ENCODE measurements at regions not wholly inside any gene's neighbourhood (a gene's known extent, or its start where the extent isn't known, plus 50 kb on each side); places are given as distances from the start of the nearest gene placed in this dataset.

DNA sequence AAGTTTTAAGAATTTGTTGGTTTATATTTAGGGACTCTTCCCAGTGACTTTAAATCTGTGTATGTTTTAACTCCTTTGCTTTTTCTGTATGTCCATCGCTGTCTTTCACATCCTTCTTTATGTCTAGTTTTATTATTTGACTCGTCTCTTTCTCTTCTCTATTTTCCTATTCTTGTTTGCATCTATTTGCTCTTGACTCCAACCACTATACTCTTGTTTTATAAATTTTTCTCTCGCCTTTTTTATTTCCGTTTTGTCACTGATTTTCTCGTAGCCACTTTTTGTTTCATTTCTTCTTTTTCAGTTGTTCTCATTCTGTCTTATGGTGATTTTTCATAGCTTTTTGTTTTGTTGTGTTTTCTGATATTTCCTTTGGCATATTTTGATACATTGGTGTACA lies 170.5 kb upstream of the NETO1 start:
- no peak overlapping the region for H3K27ac ChIP-seq (ENCODE audit: low read depth, low read length)
- Mint-ChIP-seq H3K36me3 (no peaks in the 10 kb centered on the region), H3K27me3 (no peaks in the 10 kb centered on the region), H3K4me1 (no peaks in the 10 kb centered on the region), H3K4me3 (no peak overlapping the region), H3K27ac (no peak overlapping the region), H3K9me3 (peaks cover 0 to 17% (median 3%) of the 10 kb centered on the region in 8 donors)
- POLR2A ChIA-PET (ENCODE audit: partially characterized antibody) = no interaction called here
- no peak overlapping the region for H3K4me3 ChIP-seq (ENCODE audit: low read length in 2 of 2)
- CTCF ChIA-PET (ENCODE audit: partially characterized antibody) = no interaction called here
- no peak for DNase-seq
- no peaks in the 10 kb centered on the region for H3K27me3 ChIP-seq (ENCODE audit: insufficient read depth, low read length)
- no peaks in the 10 kb centered on the region for H3K36me3 ChIP-seq (ENCODE audit: insufficient read depth, low read length)
- intact Hi-C loops (cut with micrococcal nuclease) = no loop called here
- no peaks in the 10 kb centered on the region for H3K9me3 ChIP-seq (ENCODE audit: control insufficient read depth in 1 of 2, low read length in 2 of 2)
- no peaks in the 10 kb centered on the region for H3K4me1 ChIP-seq (ENCODE audit: insufficient read depth, low read length)

DNA sequence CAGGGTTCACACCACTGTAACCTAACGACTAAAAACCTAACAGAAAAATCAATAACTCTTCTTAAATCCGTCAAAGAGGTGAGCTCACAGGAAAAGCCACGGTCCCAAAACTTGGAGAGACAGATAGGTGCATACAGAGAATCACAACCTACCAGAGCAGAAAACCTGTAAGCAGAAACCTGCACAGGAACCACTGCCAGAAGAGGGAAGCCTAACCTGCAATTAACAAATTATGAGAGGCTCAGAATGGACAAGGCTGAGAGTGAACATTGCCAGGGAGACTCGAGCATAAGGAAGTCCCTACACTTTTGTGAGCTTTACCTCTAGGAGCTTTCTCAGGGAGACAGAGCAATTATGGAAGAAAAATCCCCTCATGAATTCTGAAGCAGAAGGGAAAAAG lies 156.2 kb upstream of the NETO1 start:
- Histone ChIP-seq H3K27ac (ENCODE audit: low read depth, low read length) (no peak overlapping the region), H3K27me3 (ENCODE audit: insufficient read depth, low read length) (no peaks in the 10 kb centered on the region), H3K36me3 (ENCODE audit: insufficient read depth, low read length) (no peaks in the 10 kb centered on the region), H3K4me3 (ENCODE audit: low read length in 2 of 2) (no peak overlapping the region), H3K9me3 (ENCODE audit: control insufficient read depth in 1 of 2, low read length in 2 of 2) (no peaks in the 10 kb centered on the region), H3K4me1 (ENCODE audit: insufficient read depth, low read length) (no peaks in the 10 kb centered on the region)
- Mint-ChIP-seq H3K36me3 (no peaks in the 10 kb centered on the region), H3K9me3 (peaks cover 2 to 28% (median 17%) of the 10 kb centered on the region in 8 donors), H3K4me1 (no peaks in the 10 kb centered on the region), H3K27me3 (no peaks in the 10 kb centered on the region), H3K4me3 (no peak overlapping the region), H3K27ac (no peak overlapping the region)
- POLR2A ChIA-PET (ENCODE audit: partially characterized antibody) = no interaction called here
- intact Hi-C loops (cut with micrococcal nuclease) = no loop called here
- CTCF ChIA-PET (ENCODE audit: partially characterized antibody) = no interaction called here
- DNase-seq = no peak

DNA sequence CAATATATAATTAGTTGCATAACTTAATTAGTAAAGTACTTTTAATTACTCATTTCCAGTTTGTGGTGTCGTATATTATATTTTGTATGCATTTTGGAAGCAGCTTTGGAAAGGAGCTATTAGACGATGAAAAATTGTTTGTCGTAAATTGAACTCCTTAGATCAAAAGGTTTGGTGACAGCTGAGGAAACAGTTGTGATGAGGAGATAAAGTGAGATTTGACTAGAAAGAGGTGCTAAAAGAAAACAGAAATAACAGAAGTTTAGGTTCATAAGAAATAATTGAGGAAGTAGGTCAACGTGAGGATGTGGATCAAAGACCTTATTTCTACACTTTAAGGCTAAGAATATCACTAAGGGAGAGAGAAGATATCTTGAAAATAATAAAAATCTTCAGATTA lies 141.9 kb upstream of the NETO1 start:
- Histone ChIP-seq H3K4me3 (ENCODE audit: low read length in 2 of 2) (no peak overlapping the region), H3K9me3 (ENCODE audit: control insufficient read depth in 1 of 2, low read length in 2 of 2) (no peaks in the 10 kb centered on the region), H3K36me3 (ENCODE audit: insufficient read depth, low read length) (no peaks in the 10 kb centered on the region), H3K4me1 (ENCODE audit: insufficient read depth, low read length) (no peaks in the 10 kb centered on the region), H3K27ac (ENCODE audit: low read depth, low read length) (no peak overlapping the region), H3K27me3 (ENCODE audit: insufficient read depth, low read length) (no peaks in the 10 kb centered on the region)
- Mint-ChIP-seq H3K9me3 (peaks cover 2 to 24% (median 12%) of the 10 kb centered on the region in 8 donors), H3K4me1 (no peaks in the 10 kb centered on the region), H3K36me3 (no peaks in the 10 kb centered on the region), H3K27me3 (no peaks in the 10 kb centered on the region), H3K4me3 (no peak overlapping the region), H3K27ac (no peak overlapping the region)
- ChIA-PET CTCF (ENCODE audit: partially characterized antibody) (no interaction called here), POLR2A (ENCODE audit: partially characterized antibody) (no interaction called here)
- DNase-seq = no peak
- intact Hi-C loops (cut with micrococcal nuclease) = no loop called here

DNA sequence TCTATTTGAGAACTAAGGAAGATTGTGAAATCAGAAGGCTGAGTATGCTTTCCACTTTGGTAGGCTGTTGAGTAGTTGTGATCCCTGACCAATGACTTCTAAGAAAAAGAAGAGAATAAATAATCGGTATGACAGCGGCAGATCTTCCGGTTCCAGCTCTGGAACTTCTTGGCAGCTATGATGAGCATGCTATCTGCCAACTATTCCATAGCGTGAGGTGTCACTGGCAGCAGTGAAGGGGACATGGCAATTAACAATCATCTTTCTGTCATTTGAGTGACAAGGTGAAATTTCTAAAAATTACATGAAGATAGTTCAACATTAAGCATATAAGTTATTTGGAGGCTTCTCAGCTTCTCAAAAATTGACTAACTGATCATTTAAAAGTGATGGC lies 140.1 kb upstream of the NETO1 start:
- Mint-ChIP-seq H3K27me3 (no peaks in the 10 kb centered on the region), H3K4me1 (no peaks in the 10 kb centered on the region), H3K4me3 (no peak overlapping the region), H3K36me3 (no peaks in the 10 kb centered on the region), H3K9me3 (peaks cover 2 to 21% (median 10%) of the 10 kb centered on the region in 8 donors), H3K27ac (no peak overlapping the region)
- DNase-seq = no peak
- Histone ChIP-seq H3K4me1 (ENCODE audit: insufficient read depth, low read length) (no peaks in the 10 kb centered on the region), H3K27me3 (ENCODE audit: insufficient read depth, low read length) (no peaks in the 10 kb centered on the region), H3K9me3 (ENCODE audit: control insufficient read depth in 1 of 2, low read length in 2 of 2) (no peaks in the 10 kb centered on the region), H3K36me3 (ENCODE audit: insufficient read depth, low read length) (no peaks in the 10 kb centered on the region), H3K27ac (ENCODE audit: low read depth, low read length) (no peak overlapping the region), H3K4me3 (ENCODE audit: low read length in 2 of 2) (no peak overlapping the region)
- ChIA-PET CTCF (ENCODE audit: partially characterized antibody) (no interaction called here), POLR2A (ENCODE audit: partially characterized antibody) (no interaction called here)
- intact Hi-C loops (cut with micrococcal nuclease) = no loop called here

DNA sequence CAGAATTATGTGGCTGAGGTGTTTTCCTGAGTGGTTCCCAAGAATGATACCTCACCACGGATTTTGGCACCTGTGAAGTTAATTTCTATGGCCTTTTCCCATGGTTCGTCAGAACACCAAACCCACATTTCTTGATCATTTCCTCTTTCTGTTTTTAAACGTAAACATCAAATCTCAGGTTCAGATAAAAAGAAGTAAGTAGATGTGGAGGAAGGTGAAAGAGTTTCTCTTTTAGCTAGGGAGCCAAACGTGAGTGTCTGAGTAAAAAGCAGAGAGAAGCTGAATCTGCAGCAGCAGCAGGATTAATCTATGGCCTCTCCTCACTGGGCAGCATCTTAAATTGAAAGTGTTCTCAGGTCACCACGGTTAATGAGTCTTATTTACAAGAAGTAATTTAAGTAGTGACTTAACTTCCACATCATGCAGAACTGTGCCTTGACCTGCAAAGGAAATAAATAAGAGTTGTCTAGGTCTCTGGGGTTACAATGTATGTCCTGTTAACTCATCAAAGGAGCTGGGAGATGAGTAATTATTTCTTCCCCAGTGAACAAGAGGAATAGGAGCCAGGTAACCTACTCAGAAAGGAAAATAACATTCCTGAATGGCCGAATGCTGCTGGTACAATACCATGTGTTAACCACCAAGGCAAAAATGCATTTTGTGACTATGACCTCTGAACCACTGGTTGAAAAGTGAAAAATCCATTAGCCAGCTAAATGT lies 139.6 kb upstream of the NETO1 start:
- H3K4me1 ChIP-seq (ENCODE audit: insufficient read depth, low read length) = no peaks in the 10 kb centered on the region
- CTCF ChIA-PET (ENCODE audit: partially characterized antibody) = no interaction called here
- H3K4me1 Mint-ChIP-seq = no peaks in the 10 kb centered on the region
- no peaks in the 10 kb centered on the region for H3K9me3 ChIP-seq (ENCODE audit: control insufficient read depth in 1 of 2, low read length in 2 of 2)
- H3K27me3 Mint-ChIP-seq = no peaks in the 10 kb centered on the region
- H3K27ac ChIP-seq (ENCODE audit: low read depth, low read length) = no peak overlapping the region
- no peak overlapping the region for H3K27ac Mint-ChIP-seq
- POLR2A ChIA-PET (ENCODE audit: partially characterized antibody) = no interaction called here
- no peak for DNase-seq
- no peak overlapping the region for H3K4me3 ChIP-seq (ENCODE audit: low read length in 2 of 2)
- no peaks in the 10 kb centered on the region for H3K36me3 Mint-ChIP-seq
- intact Hi-C loops (cut with micrococcal nuclease) = no loop called here
- no peak overlapping the region for H3K4me3 Mint-ChIP-seq
- no peaks in the 10 kb centered on the region for H3K36me3 ChIP-seq (ENCODE audit: insufficient read depth, low read length)
- peaks cover 2 to 17% (median 7%) of the 10 kb centered on the region in 8 donors for H3K9me3 Mint-ChIP-seq
- no peaks in the 10 kb centered on the region for H3K27me3 ChIP-seq (ENCODE audit: insufficient read depth, low read length)

GRCh38 chr18:73006331-73006730 lies 138.5 kb upstream of the NETO1 start:
- intact Hi-C loops (cut with micrococcal nuclease) = no loop called here
- Mint-ChIP-seq H3K27me3 (no peaks in the 10 kb centered on the region), H3K9me3 (peaks cover 2 to 15% (median 6%) of the 10 kb centered on the region in 8 donors), H3K27ac (no peak overlapping the region), H3K4me3 (no peak overlapping the region), H3K4me1 (no peaks in the 10 kb centered on the region), H3K36me3 (no peaks in the 10 kb centered on the region)
- Histone ChIP-seq H3K4me1 (ENCODE audit: insufficient read depth, low read length) (no peaks in the 10 kb centered on the region), H3K4me3 (ENCODE audit: low read length in 2 of 2) (no peak overlapping the region), H3K27me3 (ENCODE audit: insufficient read depth, low read length) (no peaks in the 10 kb centered on the region), H3K9me3 (ENCODE audit: control insufficient read depth in 1 of 2, low read length in 2 of 2) (no peaks in the 10 kb centered on the region), H3K27ac (ENCODE audit: low read depth, low read length) (no peak overlapping the region), H3K36me3 (ENCODE audit: insufficient read depth, low read length) (no peaks in the 10 kb centered on the region)
- no peak for DNase-seq
- ChIA-PET POLR2A (ENCODE audit: partially characterized antibody) (no interaction called here), CTCF (ENCODE audit: partially characterized antibody) (no interaction called here)

GRCh38 chr18:73004260-73004659 lies 136.5 kb upstream of the NETO1 start:
- POLR2A ChIA-PET (ENCODE audit: partially characterized antibody) = no interaction called here
- H3K36me3 Mint-ChIP-seq = no peaks in the 10 kb centered on the region
- no peaks in the 10 kb centered on the region for H3K27me3 ChIP-seq (ENCODE audit: insufficient read depth, low read length)
- no peaks in the 10 kb centered on the region for H3K36me3 ChIP-seq (ENCODE audit: insufficient read depth, low read length)
- H3K4me1 Mint-ChIP-seq = no peaks in the 10 kb centered on the region
- peaks cover 0 to 8% (median 2%) of the 10 kb centered on the region in 8 donors for H3K9me3 Mint-ChIP-seq
- CTCF ChIA-PET (ENCODE audit: partially characterized antibody) = no interaction called here
- no peak for DNase-seq
- no peaks in the 10 kb centered on the region for H3K4me1 ChIP-seq (ENCODE audit: insufficient read depth, low read length)
- H3K27ac ChIP-seq (ENCODE audit: low read depth, low read length) = no peak overlapping the region
- no peak overlapping the region for H3K4me3 Mint-ChIP-seq
- H3K9me3 ChIP-seq (ENCODE audit: control insufficient read depth in 1 of 2, low read length in 2 of 2) = no peaks in the 10 kb centered on the region
- intact Hi-C loops (cut with micrococcal nuclease) = no loop called here
- H3K4me3 ChIP-seq (ENCODE audit: low read length in 2 of 2) = no peak overlapping the region
- no peaks in the 10 kb centered on the region for H3K27me3 Mint-ChIP-seq
- H3K27ac Mint-ChIP-seq = no peak overlapping the region

Data from CD4-positive, alpha-beta memory T cell (primary cell).